GM21390 (cell line): ENCODE measurements at regions not wholly inside any gene's neighbourhood (a gene's known extent, or its start where the extent isn't known, plus 50 kb on each side); places are given as distances from the start of the nearest gene placed in this dataset.
A peak's percentile ranks its signal among the peaks of the same experiment; 100 is the strongest.
"Not testable (repeated sequence)": the region's sequence is repeated elsewhere in the genome, so short reads cannot be mapped to it uniquely, and the experiment has no call there.

Source experiments
- ATAC-seq: cut with Tn5 transposase; IDR thresholded peaks from one replicate; pipeline ENCODE4 v1.9.1; 2021; ENCODE audit not compliant: unreplicated experiment

GRCh38 chr1:185441605-185442004, 124.6 kb upstream of the IVNS1ABP start:
- ATAC-seq: no peak

GRCh38 chr1:185440877-185441276, 123.8 kb upstream of the IVNS1ABP start:
- ATAC-seq: no peak

GRCh38 chr1:185439727-185440415, 122.8 kb upstream of the IVNS1ABP start:
- ATAC-seq: peak; percentile 89

- no peak for ATAC-seq
These were observed 121.9 kb upstream of the IVNS1ABP start for GRCh38 chr1:185438936-185439335.

- no peak for ATAC-seq
These were observed 118.8 kb upstream of the IVNS1ABP start for GRCh38 chr1:185435696-185436379.

GRCh38 chr1:185434721-185435120, 117.7 kb upstream of the IVNS1ABP start:
- ATAC-seq: no peak

- ATAC-seq: no peak
These were observed 116.6 kb upstream of the IVNS1ABP start for GRCh38 chr1:185433667-185434066.

- ATAC-seq: no peak
These were observed 115.9 kb upstream of the IVNS1ABP start for GRCh38 chr1:185432948-185433347.

- ATAC-seq: no peak
These were observed 114.6 kb upstream of the IVNS1ABP start for GRCh38 chr1:185431612-185432011.

- ATAC-seq: not testable (repeated sequence)
These were observed 112.6 kb upstream of the IVNS1ABP start for GRCh38 chr1:185429668-185430067.

GRCh38 chr1:185427776-185428175, 110.7 kb upstream of the IVNS1ABP start:
- no peak for ATAC-seq

GRCh38 chr1:185427264-185427663, 110.2 kb upstream of the IVNS1ABP start:
- no peak for ATAC-seq

GRCh38 chr1:185426848-185427247, 109.8 kb upstream of the IVNS1ABP start:
- ATAC-seq: no peak

GRCh38 chr1:185425163-185425562, 108.1 kb upstream of the IVNS1ABP start:
- ATAC-seq: no peak

- no peak for ATAC-seq
These were observed 104.6 kb upstream of the IVNS1ABP start for GRCh38 chr1:185421485-185422107.

GRCh38 chr1:185420588-185421081, 103.6 kb upstream of the IVNS1ABP start:
- ATAC-seq: no peak

- ATAC-seq: no peak
These were observed 102.7 kb upstream of the IVNS1ABP start for GRCh38 chr1:185419718-185420117.

GRCh38 chr1:185418472-185418871, 101.4 kb upstream of the IVNS1ABP start:
- no peak for ATAC-seq

- no peak for ATAC-seq
These were observed 95.5 kb upstream of the IVNS1ABP start for GRCh38 chr1:185412385-185413087.

GRCh38 chr1:185409763-185410528, 92.9 kb upstream of the IVNS1ABP start:
- no peak for ATAC-seq

- no peak for ATAC-seq
These were observed 92.3 kb upstream of the IVNS1ABP start for GRCh38 chr1:185409345-185409744.
